Anterior cingulate cortex (tissue), 58 donors: ENCODE measurements at regions not wholly inside any gene's neighbourhood (a gene's known extent, or its start where the extent isn't known, plus 50 kb on each side); places are given as distances from the start of the nearest gene placed in this dataset.

Source experiments
- DNase-seq, 58 donors: peaks; one replicate each; lab custom pipeline; 2025; lab: John Stamatoyannopoulos, UW

DNA sequence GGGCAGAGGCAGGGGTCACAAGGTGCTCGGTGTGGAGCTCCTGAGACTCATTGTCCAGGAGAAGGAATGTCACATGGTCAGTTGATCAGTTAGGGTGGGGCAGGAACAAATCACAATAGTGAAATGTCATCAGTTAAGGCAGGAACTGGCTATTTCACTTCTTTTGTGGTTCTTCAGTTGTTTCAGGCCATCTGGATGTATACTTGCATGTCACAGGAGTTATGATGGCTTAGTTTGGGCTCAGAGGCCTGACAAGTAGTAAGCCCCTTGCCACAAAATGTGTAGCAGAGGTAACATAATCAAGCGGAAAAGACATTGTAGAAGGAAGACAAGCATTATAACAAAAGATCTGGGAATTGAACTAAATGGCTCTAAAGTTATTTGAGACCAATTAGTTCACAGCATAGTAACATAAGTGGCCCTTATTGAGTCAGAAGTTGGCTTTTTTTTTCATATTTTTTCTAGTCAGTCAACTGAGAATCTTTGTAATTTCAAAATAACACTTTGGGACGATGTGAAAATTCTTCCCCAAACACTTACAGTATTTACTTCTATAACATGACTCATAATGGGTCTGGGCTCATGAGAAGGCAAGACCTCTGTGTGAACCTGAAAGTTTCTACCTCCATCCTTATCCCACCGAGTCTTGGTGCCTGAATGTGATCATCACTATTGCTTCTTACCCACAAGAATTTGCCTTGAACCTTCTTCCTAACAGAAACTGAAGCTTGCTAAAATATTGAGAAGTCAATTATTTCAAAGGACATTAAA is 137.0 kb upstream of the DPT start:
- no peak for DNase-seq

GRCh38 chr1:168867941-168868634 is 139.1 kb upstream of the DPT start:
- DNase-seq, result no peak

- DNase-seq, result no peak
These were observed 142.5 kb upstream of the DPT start for GRCh38 chr1:168871531-168871930.

GRCh38 chr1:168875831-168876230 is 146.8 kb upstream of the DPT start:
- DNase-seq, result no peak

DNA sequence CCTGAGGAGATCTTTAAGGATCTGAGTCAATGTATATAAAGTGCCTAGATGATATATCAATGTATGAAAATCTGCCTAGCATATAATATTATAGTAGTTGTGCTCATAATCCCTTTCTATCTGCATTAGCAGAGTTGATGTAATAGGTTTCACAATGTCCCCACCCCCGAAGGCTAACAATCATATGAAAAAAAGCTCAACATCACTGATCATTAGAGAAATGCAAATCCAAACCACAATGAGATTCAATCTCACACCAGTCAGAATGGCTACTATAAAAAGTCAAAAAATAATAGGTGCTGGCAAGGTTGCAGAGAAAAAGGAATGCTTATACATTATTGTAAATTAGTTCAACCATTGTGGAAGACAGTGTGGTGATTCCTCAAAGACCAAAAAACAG is 147.8 kb upstream of the DPT start:
- DNase-seq, result no peak

DNA sequence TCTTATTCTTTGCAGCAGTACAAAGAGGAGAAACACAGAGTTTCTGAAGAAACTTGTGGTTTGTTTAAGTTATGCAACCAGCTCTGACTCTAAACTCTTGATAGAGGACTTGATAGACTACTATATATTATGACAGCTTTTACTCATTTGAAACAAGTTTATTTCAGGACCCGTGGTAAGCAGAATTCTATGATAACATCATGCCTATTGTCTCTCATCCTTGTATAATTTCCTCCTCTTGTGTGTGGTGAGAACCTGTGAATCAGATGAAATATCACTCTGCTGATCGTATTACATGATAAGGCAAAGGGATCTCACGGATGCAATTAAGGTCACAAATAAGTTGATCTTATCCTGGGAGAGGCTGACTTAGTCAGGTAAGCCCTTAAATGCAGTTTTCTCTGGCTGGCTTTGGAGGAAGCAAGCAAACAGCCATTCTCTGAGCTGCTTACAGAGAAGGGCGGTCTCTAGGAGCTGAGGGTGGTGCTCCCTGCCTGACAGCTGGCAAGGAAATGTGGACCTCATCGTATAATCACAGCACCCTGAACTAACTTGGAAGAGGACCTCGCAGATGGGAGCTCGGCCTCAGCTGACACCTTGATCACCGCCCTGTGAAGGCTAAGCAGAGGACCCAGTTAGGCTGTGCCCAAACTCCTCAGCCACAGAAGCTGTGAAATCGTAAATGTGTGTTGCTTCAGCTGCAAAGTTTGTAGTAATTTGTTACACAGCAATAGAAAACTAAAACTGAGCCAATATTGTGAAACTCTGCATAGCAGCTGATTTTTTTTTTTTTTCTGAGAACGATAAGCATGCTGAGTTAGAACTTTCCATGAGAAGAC is 151.1 kb upstream of the DPT start:
- DNase-seq, result peak in 3 of 58 donors; percentile 1 to 8 (median 2)

- no peak for DNase-seq
These were observed 152.8 kb upstream of the DPT start for GRCh38 chr1:168881656-168882260.

DNA sequence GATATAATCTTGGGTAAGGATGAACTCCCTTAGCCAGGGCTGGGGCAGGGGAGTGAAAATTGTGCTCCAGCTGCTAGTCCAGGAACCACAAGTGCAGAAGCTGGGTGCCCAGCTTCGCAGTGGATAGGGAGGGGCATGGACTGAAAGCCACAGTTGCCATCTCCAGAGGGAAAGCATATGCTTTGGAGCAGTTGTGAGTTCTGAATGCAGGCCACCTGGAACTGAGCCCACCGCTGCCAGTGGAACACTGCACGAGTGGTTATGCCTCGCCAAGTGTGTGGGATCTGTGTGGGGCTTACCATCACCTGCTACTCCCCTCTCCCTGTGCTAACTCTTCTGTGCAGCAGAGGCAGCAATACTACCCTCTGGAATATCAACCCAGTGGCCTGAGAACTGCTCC is 158.4 kb upstream of the DPT start:
- no peak for DNase-seq

DNA sequence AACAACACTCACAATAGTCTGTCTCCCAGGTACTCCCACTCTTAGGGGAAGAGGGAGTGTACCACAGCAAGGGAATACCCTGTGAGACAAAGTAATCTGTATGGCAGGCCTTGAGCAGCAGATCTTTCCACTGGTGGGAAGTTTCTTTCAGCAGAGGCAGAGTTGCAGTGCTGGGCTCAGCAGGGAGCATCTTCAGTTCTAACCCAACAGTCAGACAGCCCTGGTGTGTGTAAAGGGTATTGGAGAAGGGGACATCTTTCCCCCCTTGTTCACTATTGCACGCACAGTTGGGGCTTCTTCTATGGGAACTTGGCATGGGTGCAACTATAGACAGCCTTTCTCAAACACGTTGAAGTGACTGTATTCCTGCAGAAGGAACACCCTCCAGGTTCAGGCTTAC is 159.4 kb upstream of the DPT start:
- no peak for DNase-seq

GRCh38 chr1:168892931-168893330 is 163.9 kb upstream of the DPT start:
- DNase-seq, result no peak

DNA sequence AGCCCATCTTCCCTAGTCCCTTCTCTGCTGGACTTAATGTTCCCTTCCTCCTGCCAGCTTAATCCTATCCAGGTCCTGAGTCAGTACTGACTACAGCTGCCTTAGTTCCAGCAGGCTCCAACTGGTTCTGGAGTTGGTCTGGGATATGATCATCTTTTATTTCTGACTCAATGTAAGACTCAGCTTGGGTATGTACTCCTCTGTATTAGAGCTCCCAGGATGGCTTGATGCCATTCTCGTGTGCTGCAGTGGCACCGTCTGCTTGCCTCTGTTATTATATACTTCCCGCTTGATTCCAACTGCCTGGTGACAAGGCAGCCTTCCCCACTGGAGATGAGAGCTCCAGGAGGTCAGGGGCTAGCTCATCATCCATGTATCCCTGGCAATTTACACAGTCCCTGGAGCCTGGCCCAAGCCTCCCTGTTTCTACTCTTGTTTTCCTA is 164.4 kb upstream of the DPT start:
- peak in 8 of 58 donors; percentile 4 to 49 (median 8) for DNase-seq

GRCh38 chr1:168894397-168894903 is 165.4 kb upstream of the DPT start:
- no peak for DNase-seq

- no peak for DNase-seq
These were observed 168.2 kb upstream of the DPT start for GRCh38 chr1:168897249-168897648.

GRCh38 chr1:168903237-168903830 is 174.3 kb upstream of the DPT start:
- DNase-seq, result no peak

- no peak for DNase-seq
These were observed 176.6 kb upstream of the DPT start for GRCh38 chr1:168905633-168906032.

- no peak for DNase-seq
These were observed 177.4 kb upstream of the DPT start for GRCh38 chr1:168906367-168906766.

- no peak for DNase-seq
These were observed 178.0 kb upstream of the DPT start for GRCh38 chr1:168907053-168907452.

- DNase-seq, result peak in 1 of 58 donors; percentile 8
These were observed 178.9 kb upstream of the DPT start for GRCh38 chr1:168907786-168908348.

DNA sequence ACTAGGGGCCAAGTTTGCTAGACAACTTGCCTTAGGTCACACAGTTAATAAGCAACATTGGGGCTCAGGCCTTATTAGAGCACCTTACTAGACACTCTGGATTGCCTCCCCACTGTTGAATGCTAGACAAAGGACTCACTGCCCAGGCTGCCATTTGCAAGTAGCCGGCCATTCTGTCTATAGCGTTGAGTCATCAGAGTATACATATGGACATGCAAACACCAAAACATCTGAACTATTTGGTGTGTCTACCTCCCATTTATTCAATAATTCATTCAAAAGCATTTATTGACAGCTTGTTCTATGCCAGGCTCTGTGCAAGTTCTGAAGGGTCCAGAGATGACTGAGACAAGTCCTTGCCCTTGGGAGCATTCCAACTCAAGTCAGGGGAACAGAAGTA is 181.4 kb upstream of the DPT start:
- no peak for DNase-seq

DNA sequence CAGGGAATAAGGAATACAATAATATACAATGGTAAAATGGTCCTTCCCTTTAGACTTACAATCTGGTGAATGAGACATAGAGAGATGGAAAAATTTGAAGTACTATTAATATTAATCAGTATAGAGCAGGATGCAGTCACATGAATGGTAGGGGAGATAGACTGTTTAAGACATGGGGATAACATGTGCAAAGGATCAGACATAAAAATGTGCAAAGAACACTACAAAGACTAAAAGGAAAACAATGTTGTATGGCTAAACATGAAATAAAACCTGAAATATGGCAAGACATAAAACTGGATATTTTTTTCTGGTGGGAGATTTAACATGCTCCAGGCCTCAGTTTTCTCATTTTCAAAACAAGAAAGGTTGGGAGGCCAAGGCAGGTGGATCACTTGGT is 182.4 kb upstream of the DPT start:
- DNase-seq, result no peak
